PC-9 (cell line): ENCODE measurements at regions not wholly inside any gene's neighbourhood (a gene's known extent, or its start where the extent isn't known, plus 50 kb on each side); places are given as distances from the start of the nearest gene placed in this dataset.
A peak's percentile ranks its signal among the peaks of the same experiment; 100 is the strongest.
"Not testable (repeated sequence)": the region's sequence is repeated elsewhere in the genome, so short reads cannot be mapped to it uniquely, and the experiment has no call there.

Experiments
- BruUV-seq: library from RNA; stranded (reverse); fragments of 400-500 nt; replicated peaks from 2 replicates; lab custom pipeline; 2021; lab: Mats Ljungman, UMichigan
- CTCF ChIA-PET: fragments of 300-600 bp; sonication (Branson Sonifier 250); formaldehyde crosslinking; loops from one replicate; lab custom pipeline; 2022; ENCODE audit warnings: antibody characterized with exemption; lab: Charles Lee
- POLR2A ChIA-PET: fragments of 300-600 bp; sonication (Branson Sonifier 250); formaldehyde crosslinking; loops from one replicate; lab custom pipeline; 2022; ENCODE audit warnings: antibody characterized with exemption; ENCODE audit not compliant: unreplicated experiment; lab: Charles Lee
- DNase-seq, 2 experiments: peaks; one replicate each; pipeline versions ENCODE4 v3.0.0 to v3.0.0-alpha.2; 2015 to 2022; ENCODE audit warnings: mixed read lengths in 1 of 2
- H2AFZ ChIP-seq: fragments of 200-600 bp; sonication (generic); 2 replicates; pipeline ENCODE4 v1.8.1; 2017; ENCODE audit warnings: antibody characterized with exemption
- H3F3A ChIP-seq: fragments of 200-600 bp; sonication (generic); 2 replicates; pipeline ENCODE4 v1.8.1; 2017; ENCODE audit warnings: antibody characterized with exemption, mild to moderate bottlenecking, low read depth; ENCODE audit not compliant: insufficient read depth
- H3K27ac ChIP-seq: fragments of 200-600 bp; sonication (generic); 2 replicates; pipeline ENCODE4 v1.6.1; 2016; ENCODE audit warnings: mixed run types
- H3K27me3 ChIP-seq: fragments of 200-600 bp; sonication (generic); 2 replicates; pipeline ENCODE4 v1.6.1; 2016; ENCODE audit warnings: low read depth, mixed run types; ENCODE audit not compliant: insufficient read depth
- H3K36me3 ChIP-seq: fragments of 200-600 bp; sonication (generic); 2 replicates; pipeline ENCODE4 v1.6.1; 2016; ENCODE audit warnings: low read depth, mixed run types
- H3K4me1 ChIP-seq: fragments of 200-600 bp; sonication (generic); replicated peaks from 2 replicates; pipeline ENCODE4 v1.6.1; 2016; ENCODE audit warnings: mixed run types; ENCODE audit not compliant: insufficient read depth
- H3K4me2 ChIP-seq: fragments of 200-600 bp; sonication (generic); 2 replicates; pipeline ENCODE4 v1.6.1; 2017; ENCODE audit warnings: mixed run types
- H3K4me3 ChIP-seq: fragments of 200-600 bp; sonication (generic); 2 replicates; pipeline ENCODE4 v1.6.1; 2016; ENCODE audit warnings: mixed run types
- H3K79me2 ChIP-seq: fragments of 200-600 bp; sonication (generic); 2 replicates; pipeline ENCODE4 v1.6.1; 2017; ENCODE audit warnings: low read depth, mixed run types
- H3K9me2 ChIP-seq: fragments of 200-600 bp; sonication (generic); 2 replicates; pipeline ENCODE4 v1.8.1; 2017; ENCODE audit warnings: mild to moderate bottlenecking; ENCODE audit not compliant: insufficient read depth
- H3K9me3 ChIP-seq: fragments of 200-600 bp; sonication (generic); 2 replicates; pipeline ENCODE4 v1.8.1; 2016; ENCODE audit warnings: low read depth; ENCODE audit not compliant: insufficient read depth
- H4K20me1 ChIP-seq: fragments of 200-600 bp; sonication (generic); 2 replicates; pipeline ENCODE4 v1.8.1; 2017; ENCODE audit not compliant: insufficient read depth
- CTCF ChIP-seq: fragments of 200-600 bp; sonication (generic); conservative IDR thresholded peaks from 2 replicates; pipeline ENCODE4 v1.6.1; 2017; ENCODE audit warnings: mixed run types, antibody characterized with exemption, mild to moderate bottlenecking, moderate library complexity
- EZH2 ChIP-seq: fragments of 200-600 bp; sonication (generic); IDR thresholded peaks from 2 replicates; pipeline ENCODE4 v1.8.0; 2017; ENCODE audit warnings: antibody characterized with exemption, low read depth
- intact Hi-C: fragments of 100-400 bp; cut with micrococcal nuclease; formaldehyde crosslinking; loops from one replicate; pipeline ENCODE4 v1.10.0; 2022; ENCODE audit not compliant: unreplicated experiment

DNA sequence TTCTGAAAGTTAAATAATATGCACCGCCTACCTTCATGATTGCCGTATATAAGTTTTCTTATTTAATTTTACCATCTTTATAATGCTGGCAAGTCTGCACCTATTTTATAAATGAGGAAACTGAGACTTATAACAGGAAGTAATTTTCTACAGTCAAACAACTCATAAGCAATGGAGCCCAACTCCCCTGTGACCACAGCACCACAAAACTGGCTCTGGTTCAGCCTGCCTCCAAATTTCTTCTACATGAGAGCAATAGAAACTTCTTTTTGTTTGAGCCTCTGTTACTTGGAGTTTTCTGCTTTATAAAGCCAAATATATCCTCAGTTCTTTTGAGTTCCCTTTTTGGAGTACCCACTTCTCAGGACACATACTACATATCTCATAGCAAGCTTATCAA lies 131.1 kb upstream of the HSF2 start:
- no peak overlapping the region; the same call in 1 of the 2 replicates for H2AFZ ChIP-seq
- no peaks in the 10 kb centered on the region for H4K20me1 ChIP-seq
- CTCF ChIA-PET = no interaction called here
- DNase-seq = no peak
- intact Hi-C loops = no loop called here
- H3K79me2 ChIP-seq = no peaks in the 10 kb centered on the region
- H3K27ac ChIP-seq = no peak overlapping the region
- H3K27me3 ChIP-seq = no peaks in the 10 kb centered on the region
- no peaks in the 10 kb centered on the region for H3K36me3 ChIP-seq
- no peaks in the 10 kb centered on the region for H3F3A ChIP-seq
- no peak overlapping the region for H3K4me2 ChIP-seq
- no TSS peak for BruUV-seq
- TF ChIP-seq CTCF (no peak), EZH2 (no peak)
- H3K4me1 ChIP-seq = no peaks in the 10 kb centered on the region
- peaks cover 8% of the 10 kb centered on the region for H3K9me2 ChIP-seq
- no peak overlapping the region for H3K4me3 ChIP-seq
- no peaks in the 10 kb centered on the region for H3K9me3 ChIP-seq
- POLR2A ChIA-PET = no interaction called here

DNA sequence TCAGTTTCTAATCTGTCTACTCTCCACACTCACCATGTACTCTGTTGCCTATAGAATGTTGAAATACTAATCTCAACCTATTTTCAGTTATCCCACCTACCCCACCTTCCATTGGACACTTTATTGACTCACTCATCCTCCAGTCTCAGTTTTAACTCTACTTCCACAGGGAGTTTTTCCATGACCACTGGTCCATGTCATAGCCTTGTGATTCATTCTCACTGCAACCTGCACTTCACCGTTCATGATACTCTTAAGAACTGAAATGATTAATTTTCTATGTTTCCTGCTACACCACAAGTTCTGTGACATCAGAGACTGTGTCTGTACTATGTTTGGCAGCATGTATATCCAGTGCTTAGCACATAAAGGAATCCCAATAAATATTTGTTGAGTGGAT lies 122.8 kb upstream of the HSF2 start:
- Histone ChIP-seq H4K20me1 (no peaks in the 10 kb centered on the region), H3K4me2 (no peak overlapping the region), H3K27me3 (no peaks in the 10 kb centered on the region), H3K9me3 (0 out of 2 replicates have a peak, but pooled peaks cover 3% of the 10 kb centered on the region), H3K4me1 (no peaks in the 10 kb centered on the region), H3F3A (no peaks in the 10 kb centered on the region), H3K4me3 (no peak overlapping the region), H3K27ac (no peak overlapping the region), H3K36me3 (no peaks in the 10 kb centered on the region), H3K9me2 (peaks cover 2% of the 10 kb centered on the region; the same call in 1 of the 2 replicates), H3K79me2 (no peaks in the 10 kb centered on the region), H2AFZ (peak overlapping the region; percentile 49; the same call in 1 of the 2 replicates)
- ChIA-PET CTCF (no interaction called here), POLR2A (no interaction called here)
- DNase-seq = no peak
- TF ChIP-seq EZH2 (no peak), CTCF (no peak)
- intact Hi-C loops = no loop called here
- no TSS peak for BruUV-seq

DNA sequence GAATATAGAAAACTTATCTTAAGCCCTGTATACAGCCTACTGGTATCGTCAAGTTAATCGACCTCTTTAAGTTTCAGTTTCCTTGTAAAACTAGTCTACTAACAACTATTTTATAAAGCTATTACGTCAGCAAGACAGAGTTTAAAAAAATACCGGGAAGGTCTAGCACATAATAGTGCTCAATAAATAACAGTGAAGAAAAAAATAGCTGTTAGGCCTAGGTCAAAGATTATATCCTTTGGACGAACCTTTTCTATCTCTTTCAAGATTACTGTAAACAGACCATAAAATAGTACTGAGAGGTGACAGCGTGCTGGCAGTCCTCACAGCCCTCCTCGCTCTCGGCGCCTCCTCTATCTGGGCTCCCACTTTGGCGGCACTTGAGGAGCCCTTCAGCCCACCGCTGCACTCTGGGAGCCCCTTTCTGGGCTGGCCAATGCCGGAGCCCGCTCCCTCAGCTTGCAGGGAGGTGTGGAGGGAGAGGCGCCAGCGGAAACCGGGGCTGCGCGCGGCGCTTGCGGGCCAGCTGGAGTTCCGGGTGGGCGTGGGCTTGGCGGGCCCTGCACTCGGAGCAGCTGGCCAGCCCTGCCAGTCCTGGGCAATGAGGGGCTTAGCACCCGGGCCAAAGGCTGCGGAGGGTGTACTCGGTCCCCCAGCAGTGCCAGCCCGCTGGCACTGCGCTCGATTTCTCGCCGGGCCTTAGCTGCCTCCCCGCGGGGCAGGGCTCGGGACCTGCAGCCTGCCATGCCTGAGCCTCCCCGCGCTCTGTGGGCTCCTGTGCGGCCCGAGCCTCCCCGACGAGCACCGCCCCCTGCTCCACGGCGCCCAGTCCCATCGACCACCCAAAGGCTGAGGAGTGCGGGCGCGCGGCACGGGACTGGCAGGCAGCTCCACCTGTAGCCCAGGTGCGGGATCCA lies 119.1 kb upstream of the HSF2 start:
- H3K79me2 ChIP-seq, H3K27ac ChIP-seq, H3F3A ChIP-seq, H3K4me3 ChIP-seq, H2AFZ ChIP-seq, H4K20me1 ChIP-seq, H3K9me2 ChIP-seq, H3K36me3 ChIP-seq, intact Hi-C loops, H3K4me1 ChIP-seq, H3K27me3 ChIP-seq, DNase-seq, POLR2A ChIA-PET, H3K4me2 ChIP-seq, H3K9me3 ChIP-seq, CTCF ChIA-PET, BruUV-seq: not testable (repeated sequence)
